Fibroblast of skin of left biceps (primary cell): ENCODE measurements at regions not wholly inside any gene's neighbourhood (a gene's known extent, or its start where the extent isn't known, plus 50 kb on each side); places are given as distances from the start of the nearest gene placed in this dataset.
A peak's percentile ranks its signal among the peaks of the same experiment; 100 is the strongest.

Experiments
- DNase-seq, 2 experiments: peaks; one replicate each; pipeline ENCODE4 v3.0.0-alpha.2; 2013; ENCODE audit warnings: low read depth in 2 of 2

DNA sequence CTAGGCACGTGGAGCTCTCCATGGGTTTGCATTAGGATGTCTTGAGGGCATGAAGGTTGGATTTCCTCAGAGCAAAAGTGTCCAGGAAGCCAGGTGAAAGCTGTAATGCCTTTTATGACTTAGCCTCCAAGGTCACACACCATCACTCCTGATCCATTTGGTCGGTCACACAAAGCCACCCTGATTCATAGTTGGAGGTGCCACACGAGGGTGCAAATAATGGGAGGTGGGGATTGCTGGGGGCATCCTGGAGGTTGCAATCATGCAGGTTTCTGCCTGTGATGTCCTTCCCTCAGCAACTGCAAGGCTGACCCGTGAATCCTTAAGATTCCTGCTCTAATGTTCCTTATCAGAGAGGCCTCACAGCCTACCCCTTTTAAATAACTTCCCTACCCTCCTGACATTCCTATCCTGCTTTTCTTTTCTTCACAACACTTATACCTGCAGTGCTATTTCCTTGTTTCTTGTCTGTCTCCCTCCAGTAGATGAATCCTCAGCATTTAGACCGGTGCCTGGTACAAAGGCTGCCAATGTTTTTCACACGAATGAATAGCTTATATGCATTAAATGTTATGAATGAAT lies 97.1 kb downstream of the LIPG start:
- no peak for DNase-seq

DNA sequence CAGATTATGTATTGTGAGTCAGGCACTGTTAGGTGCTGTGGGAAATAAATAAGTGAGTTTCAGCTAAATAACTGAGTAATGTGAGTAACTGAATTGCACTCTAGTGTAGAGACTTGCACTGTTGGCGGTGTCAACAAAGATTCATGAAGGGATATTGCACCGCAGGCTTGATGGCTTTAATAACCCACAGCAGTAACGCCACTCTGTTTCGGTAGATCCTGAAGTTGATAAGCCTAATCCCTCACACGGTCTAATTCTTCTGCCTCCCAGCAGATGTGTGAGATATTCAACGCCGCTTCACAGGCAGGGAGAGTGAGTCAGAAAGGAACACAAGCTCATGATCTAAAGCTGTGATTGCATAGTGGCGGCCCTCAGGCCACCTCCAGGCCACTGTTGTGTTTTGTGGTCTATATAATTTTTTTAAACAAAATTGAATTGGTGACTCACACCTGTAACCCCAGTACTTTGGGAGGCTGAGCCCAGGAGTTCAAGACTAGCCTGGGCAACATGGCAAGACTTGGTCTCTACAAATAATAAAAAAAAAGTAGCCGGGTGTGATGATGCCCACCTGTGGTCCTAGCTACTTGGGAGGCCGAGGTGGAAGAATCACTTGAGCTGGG lies 94.3 kb downstream of the LIPG start:
- peak; percentile 42 to 45 for DNase-seq

GRCh38 chr18:49655266-49656072 lies 93.6 kb downstream of the LIPG start:
- DNase-seq = no peak

- DNase-seq = no peak
Measured at GRCh38 chr18:49654347-49654746, 92.5 kb downstream of the LIPG start.

DNA sequence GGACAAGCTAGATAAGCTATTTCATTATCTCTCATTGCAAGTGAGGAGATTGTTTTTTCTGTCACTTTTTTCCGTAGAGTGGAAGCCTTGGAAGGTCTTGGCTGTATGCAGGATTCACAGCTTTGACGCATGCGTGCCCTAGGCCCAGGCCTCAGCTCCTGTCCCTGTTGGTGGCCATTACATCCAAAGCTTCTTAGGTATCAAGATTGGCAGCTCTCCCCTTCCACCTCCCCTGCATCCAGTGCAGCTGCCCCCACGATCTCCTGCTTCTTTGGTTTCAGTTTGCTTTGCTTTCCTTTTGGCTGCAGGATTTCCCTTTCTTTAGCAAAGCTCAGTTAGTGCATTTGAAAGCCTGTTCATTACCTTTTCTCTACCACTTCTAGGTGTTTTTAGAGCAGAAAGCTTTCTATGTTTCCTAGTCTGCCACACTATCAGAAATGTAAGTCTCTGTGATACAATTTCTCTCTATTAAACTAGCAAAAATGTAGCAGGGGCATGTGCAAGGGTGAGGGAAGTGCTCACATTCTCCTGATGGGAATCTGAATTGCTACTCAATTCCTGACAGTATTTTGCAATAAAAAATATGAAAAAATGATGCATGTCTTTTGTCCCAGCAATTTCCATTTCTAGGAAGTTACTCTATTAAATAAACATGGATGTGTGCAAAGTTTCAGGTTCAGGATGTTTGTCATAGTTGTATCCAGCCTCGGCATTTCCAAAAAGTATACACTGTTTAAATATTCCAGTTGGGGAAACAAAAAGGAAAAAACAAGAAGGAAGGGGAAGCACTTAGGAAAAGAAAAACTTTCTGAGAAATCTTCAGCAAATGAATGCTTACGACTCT lies 91.2 kb downstream of the LIPG start:
- no peak for DNase-seq

DNA sequence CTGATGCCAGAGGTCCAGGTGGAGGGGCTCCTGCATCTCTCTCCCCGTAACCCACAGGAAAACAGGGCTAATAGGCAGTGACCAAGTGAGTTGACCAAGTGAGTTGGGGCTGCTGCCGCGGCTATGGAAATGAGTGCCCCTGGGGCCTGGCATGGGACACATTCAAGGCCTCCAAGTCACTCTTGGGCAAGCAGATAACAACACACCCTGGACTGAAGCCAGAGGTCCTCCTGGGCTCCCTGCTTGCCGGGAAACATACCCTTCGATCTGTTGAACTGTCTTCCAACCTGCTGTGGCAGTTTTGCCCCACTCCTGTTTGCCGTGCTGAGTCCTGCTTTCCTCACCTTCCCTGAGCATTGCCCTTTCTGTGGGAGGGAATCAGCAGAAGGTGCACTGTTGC lies 89.2 kb downstream of the LIPG start:
- DNase-seq = no peak

DNA sequence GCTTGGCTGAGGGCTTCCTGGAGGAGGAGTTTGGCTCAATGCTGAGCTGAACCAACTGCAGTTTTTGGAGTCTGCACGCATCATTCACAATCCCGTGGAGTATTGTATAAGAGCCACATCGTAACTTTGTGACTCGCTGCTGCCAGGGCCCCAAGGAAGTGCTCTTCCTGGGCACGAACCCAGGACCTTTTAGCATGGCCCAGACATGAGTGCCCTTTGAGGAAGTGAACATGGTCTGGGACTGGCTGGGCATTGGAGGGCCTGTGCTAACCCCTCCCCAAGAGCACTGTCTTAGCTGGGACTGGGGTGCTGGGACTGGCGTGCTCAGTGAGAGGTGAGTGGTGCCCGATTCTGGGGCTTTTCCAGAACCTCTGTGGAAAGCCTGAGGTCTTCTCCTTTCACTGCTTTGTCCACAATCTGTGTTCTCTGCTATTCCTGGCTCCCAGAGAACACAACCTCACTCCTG lies 88.6 kb downstream of the LIPG start:
- no peak for DNase-seq

GRCh38 chr18:49648811-49649210 lies 87.0 kb downstream of the LIPG start:
- no peak for DNase-seq
